HEK293T (cell line): ENCODE measurements at regions not wholly inside any gene's neighbourhood (a gene's known extent, or its start where the extent isn't known, plus 50 kb on each side); places are given as distances from the start of the nearest gene placed in this dataset.
A peak's percentile ranks its signal among the peaks of the same experiment; 100 is the strongest.

Experiments
- CTCF ChIA-PET: fragments of 350-600 bp; formaldehyde crosslinking; extraction: SDS; loops from one replicate; lab custom pipeline; 2021; ENCODE audit warnings: antibody characterized with exemption, inconsistent platforms; lab: Yijun Ruan, JAX
- POLR2A ChIA-PET: fragments of 350-600 bp; formaldehyde crosslinking; extraction: SDS; loops from one replicate; lab custom pipeline; 2020; ENCODE audit warnings: antibody characterized with exemption, inconsistent platforms; lab: Yijun Ruan, JAX
- DNase-seq: peaks from one replicate; pipeline ENCODE4 v3.0.0; 2012; ENCODE audit warnings: mixed read lengths; ENCODE audit errors: extremely low spot score
- ARNT ChIP-seq: fragments of 450-650 bp; IDR thresholded peaks from 2 replicates; pipeline ENCODE4 v1.6.1; 2017; ENCODE audit warnings: mild to moderate bottlenecking
- BHLHE40 ChIP-seq: fragments of 450-650 bp; IDR thresholded peaks from 2 replicates; pipeline ENCODE4 v1.6.1; 2016; ENCODE audit warnings: mild to moderate bottlenecking, moderate library complexity, borderline replicate concordance
- CTBP1 ChIP-seq: fragments of 450-650 bp; IDR thresholded peaks from 2 replicates; pipeline ENCODE4 v1.6.1; 2016; ENCODE audit warnings: borderline replicate concordance
- ELF4 ChIP-seq: fragments of 450-650 bp; IDR thresholded peaks from 2 replicates; pipeline ENCODE4 v1.6.1; 2017; ENCODE audit warnings: antibody characterized with exemption
- FOXA1 ChIP-seq: fragments of 450-650 bp; IDR thresholded peaks from 2 replicates; pipeline ENCODE4 v1.6.1; 2016; ENCODE audit warnings: mild to moderate bottlenecking
- FOXK2 ChIP-seq: fragments of 450-650 bp; IDR thresholded peaks from 2 replicates; pipeline ENCODE4 v1.6.1; 2016; ENCODE audit warnings: mild to moderate bottlenecking
- FOXM1 ChIP-seq: fragments of 450-650 bp; IDR thresholded peaks from 2 replicates; pipeline ENCODE4 v1.6.1; 2017; ENCODE audit warnings: mild to moderate bottlenecking, borderline replicate concordance
- HDGF ChIP-seq: fragments of 450-650 bp; IDR thresholded peaks from 2 replicates; pipeline ENCODE4 v1.6.1; 2017; ENCODE audit warnings: antibody characterized with exemption, borderline replicate concordance
- L3MBTL2 ChIP-seq: fragments of 450-650 bp; conservative IDR thresholded peaks from 2 replicates; pipeline ENCODE4 v1.6.1; 2016; ENCODE audit warnings: mild to moderate bottlenecking
- LEF1 ChIP-seq: fragments of 450-650 bp; IDR thresholded peaks from 2 replicates; pipeline ENCODE4 v1.6.1; 2017; ENCODE audit warnings: mild to moderate bottlenecking, borderline replicate concordance
- NFRKB ChIP-seq: fragments of 450-650 bp; IDR thresholded peaks from 2 replicates; pipeline ENCODE4 v1.6.1; 2016; ENCODE audit warnings: mild to moderate bottlenecking, moderate library complexity
- PKNOX1 ChIP-seq: fragments of 450-650 bp; IDR thresholded peaks from 2 replicates; pipeline ENCODE4 v1.6.1; 2016
- SP1 ChIP-seq: fragments of 450-650 bp; IDR thresholded peaks from 2 replicates; pipeline ENCODE4 v1.6.1; 2017
- SUZ12 ChIP-seq: fragments of 450-650 bp; IDR thresholded peaks from 2 replicates; pipeline ENCODE4 v1.6.1; 2016; ENCODE audit warnings: mild to moderate bottlenecking
- TARDBP ChIP-seq: fragments of 450-650 bp; IDR thresholded peaks from 2 replicates; pipeline ENCODE4 v1.6.1; 2016
- ZNF384 ChIP-seq: fragments of 450-650 bp; IDR thresholded peaks from 2 replicates; pipeline ENCODE4 v1.6.1; 2016

- ChIA-PET POLR2A (no interaction called here), CTCF (no interaction called here)
- no peak for DNase-seq
- TF ChIP-seq ELF4 (no peak), NFRKB (no peak), L3MBTL2 (no peak), ARNT (no peak), PKNOX1 (no peak), CTBP1 (no peak)
Measured at GRCh38 chr9:1721196-1721595, 294.0 kb upstream of the SMARCA2 start.

DNA sequence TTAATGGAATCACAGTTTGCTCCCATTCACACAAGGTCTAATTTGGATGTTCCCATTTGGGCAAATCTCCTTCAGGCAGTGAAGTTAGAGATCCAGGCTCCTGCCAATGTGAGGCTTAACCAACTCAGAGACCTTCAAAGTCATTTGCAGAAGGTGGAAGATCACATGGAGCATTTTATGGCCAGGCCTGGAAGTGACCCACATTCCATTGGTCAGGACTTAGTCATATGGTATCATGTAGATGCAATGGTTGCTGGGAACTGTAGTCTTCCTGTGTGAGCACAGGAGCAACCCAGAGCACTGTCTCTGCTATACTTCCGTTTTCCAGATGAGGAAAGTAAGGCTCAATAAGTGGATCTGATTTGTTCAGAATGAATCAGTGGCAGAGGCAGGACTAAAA, 292.7 kb upstream of the SMARCA2 start:
- ChIA-PET POLR2A (no interaction called here), CTCF (no interaction called here)
- no peak for DNase-seq
- TF ChIP-seq TARDBP (no peak), HDGF (no peak), NFRKB (no peak), SUZ12 (no peak)

GRCh38 chr9:1723522-1724015, 291.6 kb upstream of the SMARCA2 start:
- no peak for TF ChIP-seq FOXK2
- no peak for TF ChIP-seq CTBP1
- TF ChIP-seq FOXM1: no peak
- TF ChIP-seq BHLHE40: no peak
- TF ChIP-seq HDGF: no peak
- no peak for TF ChIP-seq ARNT
- TF ChIP-seq NFRKB: no peak
- no peak for TF ChIP-seq TARDBP
- TF ChIP-seq ELF4: no peak
- TF ChIP-seq FOXA1: no peak
- TF ChIP-seq LEF1: no peak
- no peak for TF ChIP-seq PKNOX1
- no peak for TF ChIP-seq L3MBTL2
- no peak for TF ChIP-seq ZNF384
- TF ChIP-seq SP1: no peak
- TF ChIP-seq SUZ12: no peak
- no peak for DNase-seq
- POLR2A ChIA-PET: no interaction called here
- CTCF ChIA-PET: no interaction called here

DNA sequence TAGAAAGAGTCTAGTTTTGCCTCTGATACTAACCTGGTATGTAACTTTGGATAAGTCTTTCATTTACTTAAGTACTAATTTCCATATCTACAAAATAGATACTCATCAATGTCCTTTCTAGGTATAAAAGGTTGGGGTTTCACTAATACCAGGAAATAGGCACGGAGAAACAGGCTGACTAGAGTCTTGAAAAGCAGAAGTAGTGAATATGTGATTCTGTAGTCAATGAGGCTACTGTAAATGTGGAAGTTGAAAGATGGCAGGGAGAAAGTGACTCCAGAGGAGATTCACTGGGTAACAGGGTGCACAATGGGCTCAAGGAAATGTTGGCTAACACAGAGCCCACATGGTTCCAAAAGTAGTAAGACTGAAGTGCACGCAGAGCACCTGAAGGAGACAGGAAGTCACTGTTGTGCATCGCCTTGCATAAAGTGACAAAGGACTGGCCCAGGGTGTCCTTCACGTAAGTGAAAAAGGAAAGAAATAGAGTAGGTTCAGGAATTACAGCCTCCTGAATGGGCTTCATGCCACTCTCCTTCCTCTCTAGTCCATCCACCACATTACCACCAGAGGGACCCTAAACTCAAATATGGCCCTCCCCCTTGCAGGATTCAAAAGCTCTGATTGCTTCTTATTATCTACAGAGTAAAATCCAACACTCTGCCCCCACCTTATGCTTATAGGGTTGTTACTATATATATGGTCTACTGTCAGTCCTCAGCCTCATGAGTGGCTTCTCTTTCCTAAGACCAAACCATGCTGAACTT, 288.0 kb upstream of the SMARCA2 start:
- CTCF ChIA-PET: no interaction called here
- TF ChIP-seq ZNF384: no peak
- no peak for TF ChIP-seq BHLHE40
- no peak for TF ChIP-seq HDGF
- DNase-seq: peak; percentile 6
- POLR2A ChIA-PET: no interaction called here

- no peak for DNase-seq
- POLR2A ChIA-PET: no interaction called here
- CTCF ChIA-PET: no interaction called here
- TF ChIP-seq ZNF384 (no peak), ARNT (no peak), TARDBP (no peak), ELF4 (no peak), L3MBTL2 (no peak), NFRKB (no peak), LEF1 (no peak), FOXK2 (no peak)
Measured at GRCh38 chr9:1729631-1730030, 285.5 kb upstream of the SMARCA2 start.

GRCh38 chr9:1732670-1733069, 282.5 kb upstream of the SMARCA2 start:
- TF ChIP-seq HDGF (no peak), FOXK2 (no peak), L3MBTL2 (no peak), ELF4 (no peak), BHLHE40 (no peak), ARNT (no peak), ZNF384 (no peak), FOXA1 (no peak), TARDBP (no peak), PKNOX1 (no peak), CTBP1 (no peak), SP1 (no peak), SUZ12 (no peak), FOXM1 (no peak), LEF1 (no peak), NFRKB (no peak)
- ChIA-PET CTCF (interaction anchor here (0.6 kb wide), 1 partner anchor 126 kb away, joined by 3 read pairs; no protein-coding TSS in a partner anchor), POLR2A (no interaction called here)
- no peak for DNase-seq

- no peak for DNase-seq
- POLR2A ChIA-PET: no interaction called here
- CTCF ChIA-PET: no interaction called here
- no peak for TF ChIP-seq BHLHE40
- TF ChIP-seq SUZ12: no peak
- TF ChIP-seq PKNOX1: no peak
- TF ChIP-seq LEF1: no peak
- no peak for TF ChIP-seq CTBP1
- no peak for TF ChIP-seq NFRKB
- TF ChIP-seq SP1: no peak
- no peak for TF ChIP-seq ZNF384
- no peak for TF ChIP-seq ELF4
- no peak for TF ChIP-seq L3MBTL2
- TF ChIP-seq FOXK2: no peak
- TF ChIP-seq FOXA1: no peak
- no peak for TF ChIP-seq HDGF
- no peak for TF ChIP-seq ARNT
- TF ChIP-seq TARDBP: no peak
- TF ChIP-seq FOXM1: no peak
Measured at GRCh38 chr9:1738511-1739100, 276.5 kb upstream of the SMARCA2 start.
